Hepatocyte (in vitro differentiated cells): ENCODE measurements at regions not wholly inside any gene's neighbourhood (a gene's known extent, or its start where the extent isn't known, plus 50 kb on each side); places are given as distances from the start of the nearest gene placed in this dataset.

Experiments used
- CTCF ChIP-seq: fragments of 200-600 bp; sonication (generic); IDR thresholded peaks from 2 replicates; pipeline ENCODE4 v1.5.1; 2016; ENCODE audit warnings: antibody characterized with exemption, mild to moderate bottlenecking; ENCODE audit not compliant: poor library complexity
- EZH2 ChIP-seq: fragments of 200-600 bp; sonication (generic); IDR thresholded peaks from 2 replicates; pipeline ENCODE4 v1.6.1; 2016; ENCODE audit warnings: antibody characterized with exemption, mild to moderate bottlenecking, borderline replicate concordance

GRCh38 chr7:80284855-80285254 lies 150.2 kb downstream of the GNAI1 start:
- TF ChIP-seq CTCF (no peak), EZH2 (no peak)
